HG03159 (cell line): ENCODE measurements at regions not wholly inside any gene's neighbourhood (a gene's known extent, or its start where the extent isn't known, plus 50 kb on each side); places are given as distances from the start of the nearest gene placed in this dataset.
A peak's percentile ranks its signal among the peaks of the same experiment; 100 is the strongest.

Experiments used
- ATAC-seq: cut with Tn5 transposase; IDR thresholded peaks from one replicate; pipeline ENCODE4 v1.9.1; 2021; ENCODE audit warnings: mild to moderate bottlenecking, moderate library complexity; ENCODE audit not compliant: unreplicated experiment

GRCh38 chr20:50338479-50339391 lies 148.1 kb downstream of the CEBPB start:
- ATAC-seq, result peak; percentile 57

- no peak for ATAC-seq
Measured at GRCh38 chr20:50339466-50339901, 148.9 kb downstream of the CEBPB start.

GRCh38 chr20:50340541-50340940 lies 149.9 kb downstream of the CEBPB start:
- ATAC-seq, result no peak

- ATAC-seq, result no peak
Measured at GRCh38 chr20:50341050-50341449, 150.4 kb downstream of the CEBPB start.

GRCh38 chr20:50341880-50342637 lies 151.4 kb downstream of the CEBPB start:
- no peak for ATAC-seq

GRCh38 chr20:50342638-50343102 lies 152.0 kb downstream of the CEBPB start:
- no peak for ATAC-seq

- ATAC-seq, result no peak
Measured at GRCh38 chr20:50343125-50343489, 152.5 kb downstream of the CEBPB start.

- no peak for ATAC-seq
Measured at GRCh38 chr20:50343490-50344179, 153.0 kb downstream of the CEBPB start.

GRCh38 chr20:50344232-50345071 lies 153.8 kb downstream of the CEBPB start:
- ATAC-seq, result no peak

- ATAC-seq, result no peak
Measured at GRCh38 chr20:50345712-50346373, 155.2 kb downstream of the CEBPB start.

GRCh38 chr20:50346374-50347283 lies 156.0 kb downstream of the CEBPB start:
- ATAC-seq, result no peak

- ATAC-seq, result no peak
Measured at GRCh38 chr20:50347284-50348063, 156.8 kb downstream of the CEBPB start.

GRCh38 chr20:50348096-50348495 lies 157.5 kb downstream of the CEBPB start:
- ATAC-seq, result no peak

GRCh38 chr20:50350510-50351249 lies 159.5 kb upstream of the PTPN1 start:
- ATAC-seq, result no peak

- no peak for ATAC-seq
Measured at GRCh38 chr20:50351541-50351940, 158.6 kb upstream of the PTPN1 start.

GRCh38 chr20:50353289-50353961 lies 156.8 kb upstream of the PTPN1 start:
- ATAC-seq, result no peak
